WTC11 (cell line): ENCODE measurements at regions not wholly inside any gene's neighbourhood (a gene's known extent, or its start where the extent isn't known, plus 50 kb on each side); places are given as distances from the start of the nearest gene placed in this dataset.

Experiments used
- ATAC-seq: fragments of 200-7000 bp; cut with Tn5 transposase; 2 replicates; pipeline ENCODE4 v1.10.0; 2021; ENCODE audit warnings: mild to moderate bottlenecking, moderate library complexity
- CTCF ChIA-PET: fragments of 300-600 bp; sonication (Branson Sonifier 250); formaldehyde crosslinking; loops from one replicate; lab custom pipeline; 2021; ENCODE audit warnings: antibody characterized with exemption; lab: Charles Lee
- POLR2A ChIA-PET: fragments of 350-600 bp; sonication (Branson Sonifier 250); formaldehyde crosslinking; loops from one replicate; lab custom pipeline; 2021; ENCODE audit warnings: antibody characterized with exemption; lab: Charles Lee
- DNase-seq: peaks from one replicate; pipeline ENCODE4 v3.0.0; 2021; ENCODE audit warnings: low spot score
- H3K27ac Mint-ChIP-seq: 2 replicates; pipeline ENCODE4 v1.8.0; 2021; ENCODE audit warnings: mixed read lengths
- H3K27me3 Mint-ChIP-seq: 2 replicates; pipeline ENCODE4 v1.8.0; 2021; ENCODE audit warnings: low read depth, mild to moderate bottlenecking, moderate library complexity, mixed read lengths
- H3K36me3 Mint-ChIP-seq: 2 replicates; pipeline ENCODE4 v1.8.0; 2021; ENCODE audit warnings: mixed read lengths
- H3K4me1 Mint-ChIP-seq: 2 replicates; pipeline ENCODE4 v1.8.0; 2022; ENCODE audit warnings: mixed read lengths
- H3K4me3 Mint-ChIP-seq: 2 replicates; pipeline ENCODE4 v1.8.0; 2021; ENCODE audit warnings: mild to moderate bottlenecking, moderate library complexity, mixed read lengths
- H3K9me3 Mint-ChIP-seq: 2 replicates; pipeline ENCODE4 v1.8.0; 2021; ENCODE audit warnings: mixed read lengths
- AR ChIP-seq: fragments of 250-450 bp; sonication (Bioruptor Pico); IDR thresholded peaks from 2 replicates; pipeline ENCODE4 v1.9.0; 2021; ENCODE audit warnings: mild to moderate bottlenecking
- ATF6 ChIP-seq: sonication (generic); formaldehyde crosslinking; IDR thresholded peaks from 2 replicates; pipeline ENCODE4 v1.8.1; 2023; ENCODE audit warnings: mild to moderate bottlenecking, missing genetic modification reagents
- CREB1 ChIP-seq: sonication (generic); formaldehyde crosslinking; IDR thresholded peaks from 2 replicates; pipeline ENCODE4 v1.8.0; 2023; ENCODE audit warnings: mild to moderate bottlenecking, missing genetic modification reagents
- CREM ChIP-seq: sonication (generic); formaldehyde crosslinking; IDR thresholded peaks from 2 replicates; pipeline ENCODE4 v1.8.1; 2022; ENCODE audit warnings: mild to moderate bottlenecking, missing genetic modification reagents, moderate library complexity
- MXD4 ChIP-seq: fragments of 250-450 bp; sonication (Bioruptor Pico); IDR thresholded peaks from 2 replicates; pipeline ENCODE4 v1.8.0; 2021; ENCODE audit warnings: mild to moderate bottlenecking, moderate library complexity, borderline replicate concordance
- TCF7 ChIP-seq: sonication (generic); formaldehyde crosslinking; IDR thresholded peaks from 2 replicates; pipeline ENCODE4 v1.8.0; 2022; ENCODE audit warnings: mild to moderate bottlenecking, low read depth, missing genetic modification reagents, moderate library complexity
- TP53 ChIP-seq: sonication (generic); formaldehyde crosslinking; IDR thresholded peaks from 2 replicates; pipeline ENCODE4 v1.8.1; 2023; ENCODE audit warnings: mild to moderate bottlenecking, missing genetic modification reagents
- USF2 ChIP-seq: sonication (generic); formaldehyde crosslinking; IDR thresholded peaks from 2 replicates; pipeline ENCODE4 v1.8.1; 2023; ENCODE audit warnings: mild to moderate bottlenecking, missing genetic modification reagents, moderate library complexity
- ZMAT4 ChIP-seq: fragments of 250-450 bp; sonication (Bioruptor Pico); IDR thresholded peaks from 2 replicates; pipeline ENCODE4 v1.9.0; 2021; ENCODE audit warnings: mild to moderate bottlenecking
- ZNF317 ChIP-seq: sonication (generic); formaldehyde crosslinking; IDR thresholded peaks from 2 replicates; pipeline ENCODE4 v1.8.1; 2023; ENCODE audit warnings: low read depth, mild to moderate bottlenecking, moderate library complexity, missing genetic modification reagents, borderline replicate concordance
- TF ChIP-seq, protein P1 (sequence below): sonication (generic); formaldehyde crosslinking; IDR thresholded peaks from 2 replicates; pipeline ENCODE4 v1.8.0; 2022; ENCODE audit warnings: missing genetic modification reagents
- TF ChIP-seq, protein P2 (sequence below): sonication (generic); formaldehyde crosslinking; IDR thresholded peaks from 2 replicates; pipeline ENCODE4 v1.8.0; 2022; ENCODE audit warnings: mild to moderate bottlenecking, missing genetic modification reagents

DNA sequence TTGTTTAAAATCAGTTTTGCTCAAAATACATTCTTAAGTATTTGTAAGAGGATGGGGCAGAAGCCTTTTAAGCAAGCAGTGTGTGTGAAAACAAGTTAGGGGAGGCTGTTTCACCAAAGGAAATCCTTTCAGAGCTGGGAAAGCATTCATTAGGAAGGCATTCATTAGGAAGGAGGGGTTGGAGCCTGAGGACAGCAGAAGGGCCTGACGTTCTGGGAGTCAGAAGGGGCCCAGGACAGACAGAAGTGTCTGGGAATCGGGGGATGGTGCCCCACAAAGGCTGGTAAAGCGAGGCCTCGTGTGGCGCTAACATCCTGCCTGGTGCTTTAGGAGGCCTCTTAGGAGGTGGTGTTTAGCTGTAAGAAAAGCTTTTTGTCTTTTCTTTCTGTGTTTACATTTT lies 80.6 kb upstream of the NXT1 start:
- Mint-ChIP-seq H3K4me1 (no peaks in the 10 kb centered on the region), H3K4me3 (no peak overlapping the region), H3K27ac (no peak overlapping the region), H3K9me3 (peaks cover 21% of the 10 kb centered on the region), H3K36me3 (peaks cover 16% of the 10 kb centered on the region)
- no peak for DNase-seq
- POLR2A ChIA-PET, result no interaction called here
- peak; percentile 51 for ATAC-seq
- no peak for TF ChIP-seq ZMAT4
- TF ChIP-seq USF2, result no peak
- no peak for TF ChIP-seq AR (CRISPR knock-in tag)
- TF ChIP-seq, protein P1, sequence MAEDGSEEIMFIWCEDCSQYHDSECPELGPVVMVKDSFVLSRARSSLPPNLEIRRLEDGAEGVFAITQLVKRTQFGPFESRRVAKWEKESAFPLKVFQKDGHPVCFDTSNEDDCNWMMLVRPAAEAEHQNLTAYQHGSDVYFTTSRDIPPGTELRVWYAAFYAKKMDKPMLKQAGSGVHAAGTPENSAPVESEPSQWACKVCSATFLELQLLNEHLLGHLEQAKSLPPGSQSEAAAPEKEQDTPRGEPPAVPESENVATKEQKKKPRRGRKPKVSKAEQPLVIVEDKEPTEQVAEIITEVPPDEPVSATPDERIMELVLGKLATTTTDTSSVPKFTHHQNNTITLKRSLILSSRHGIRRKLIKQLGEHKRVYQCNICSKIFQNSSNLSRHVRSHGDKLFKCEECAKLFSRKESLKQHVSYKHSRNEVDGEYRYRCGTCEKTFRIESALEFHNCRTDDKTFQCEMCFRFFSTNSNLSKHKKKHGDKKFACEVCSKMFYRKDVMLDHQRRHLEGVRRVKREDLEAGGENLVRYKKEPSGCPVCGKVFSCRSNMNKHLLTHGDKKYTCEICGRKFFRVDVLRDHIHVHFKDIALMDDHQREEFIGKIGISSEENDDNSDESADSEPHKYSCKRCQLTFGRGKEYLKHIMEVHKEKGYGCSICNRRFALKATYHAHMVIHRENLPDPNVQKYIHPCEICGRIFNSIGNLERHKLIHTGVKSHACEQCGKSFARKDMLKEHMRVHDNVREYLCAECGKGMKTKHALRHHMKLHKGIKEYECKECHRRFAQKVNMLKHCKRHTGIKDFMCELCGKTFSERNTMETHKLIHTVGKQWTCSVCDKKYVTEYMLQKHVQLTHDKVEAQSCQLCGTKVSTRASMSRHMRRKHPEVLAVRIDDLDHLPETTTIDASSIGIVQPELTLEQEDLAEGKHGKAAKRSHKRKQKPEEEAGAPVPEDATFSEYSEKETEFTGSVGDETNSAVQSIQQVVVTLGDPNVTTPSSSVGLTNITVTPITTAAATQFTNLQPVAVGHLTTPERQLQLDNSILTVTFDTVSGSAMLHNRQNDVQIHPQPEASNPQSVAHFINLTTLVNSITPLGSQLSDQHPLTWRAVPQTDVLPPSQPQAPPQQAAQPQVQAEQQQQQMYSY (CRISPR knock-in tag), result no peak
- TF ChIP-seq MXD4, result no peak
- TF ChIP-seq, all 79 proteins: peak for 0
- CTCF ChIA-PET, result no interaction called here
- H3K27me3 Mint-ChIP-seq, result peaks cover 6% of the 10 kb centered on the region

- ChIA-PET POLR2A (no interaction called here), CTCF (interaction anchor here (1.2 kb wide), 1 partner anchor 24 kb away, joined by 3 read pairs; no protein-coding TSS in a partner anchor)
- Mint-ChIP-seq H3K4me3 (no peak overlapping the region), H3K27ac (no peak overlapping the region), H3K36me3 (peaks cover 18% of the 10 kb centered on the region), H3K9me3 (peaks cover 23% of the 10 kb centered on the region), H3K4me1 (no peaks in the 10 kb centered on the region), H3K27me3 (peaks cover 6% of the 10 kb centered on the region)
- ATAC-seq (no peak), DNase-seq (no peak)
- TF ChIP-seq, protein P2, sequence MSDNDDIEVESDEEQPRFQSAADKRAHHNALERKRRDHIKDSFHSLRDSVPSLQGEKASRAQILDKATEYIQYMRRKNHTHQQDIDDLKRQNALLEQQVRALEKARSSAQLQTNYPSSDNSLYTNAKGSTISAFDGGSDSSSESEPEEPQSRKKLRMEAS (CRISPR knock-in tag), result no peak
- TF ChIP-seq ZMAT4, result no peak
- no peak for TF ChIP-seq CREM (CRISPR knock-in tag)
- TF ChIP-seq TP53 (CRISPR knock-in tag), result no peak
- TF ChIP-seq CREB1 (CRISPR knock-in tag), result no peak
- no peak for TF ChIP-seq ZNF317 (CRISPR knock-in tag)
- TF ChIP-seq TCF7 (CRISPR knock-in tag), result no peak
- no peak for TF ChIP-seq ATF6 (CRISPR knock-in tag)
Measured at GRCh38 chr20:23268792-23269354, 81.7 kb upstream of the NXT1 start.
